ENCODE measurements at regions not wholly inside any gene's neighbourhood (a gene's known extent, or its start where the extent isn't known, plus 50 kb on each side); places are given as distances from the start of the nearest gene placed in this dataset.

- no peak for TF ChIP-seq TSHZ1 (tag by site-specific recombination; IDR thresholded peaks at IDR 0.05; ENCODE audit: borderline replicate concordance)
- no peak for TF ChIP-seq GLI4 (tag by site-specific recombination; IDR thresholded peaks at IDR 0.05)
- no peak for TF ChIP-seq ZNF16 (tag by site-specific recombination; IDR thresholded peaks at IDR 0.05; ENCODE audit: low read depth)
- no peak for TF ChIP-seq SP2 (tag by site-specific recombination; IDR thresholded peaks at IDR 0.05)
- TF ChIP-seq ZNF391 (tag by site-specific recombination; IDR thresholded peaks at IDR 0.05; ENCODE audit: borderline replicate concordance, low read depth): no peak
- TF ChIP-seq HOXD13 (CRISPR knock-in tag; IDR thresholded peaks at IDR 0.05; ENCODE audit: borderline replicate concordance): no peak
- TF ChIP-seq ZNF248 (tag by site-specific recombination; IDR thresholded peaks at IDR 0.05): no peak
- no peak for TF ChIP-seq ZNF274 (IDR thresholded peaks at IDR 0.05; ENCODE audit: low read length)
- no peak for TF ChIP-seq ZNF274 (tag by site-specific recombination; IDR thresholded peaks at IDR 0.05; ENCODE audit: borderline replicate concordance)
- no peak for TF ChIP-seq ZNF521 (tag by site-specific recombination; IDR thresholded peaks at IDR 0.05)
- no peak for TF ChIP-seq ZNF610 (tag by site-specific recombination; IDR thresholded peaks at IDR 0.05; ENCODE audit: borderline replicate concordance)
- TF ChIP-seq KLF1 (tag by site-specific recombination; IDR thresholded peaks at IDR 0.05): no peak
These were observed 283.1 kb upstream of the STAC start (continued) for GRCh38 chr3:36097209-36097608.

GRCh38 chr3:36114353-36114752 lies 266.0 kb upstream of the STAC start:
- ChIA-PET CTCF (interaction anchor here (0.9 kb wide), 1 partner anchor 149 kb away, joined by 3 read pairs; no protein-coding TSS in a partner anchor), POLR2A (no interaction called here)
- no peaks in the 10 kb centered on the region for H3K9me3 ChIP-seq (ENCODE audit: control insufficient read depth, insufficient read depth, low read depth, low read length)
- no peaks in the 10 kb centered on the region for H3K4me1 ChIP-seq (ENCODE audit: control insufficient read depth, insufficient read depth, low read length)
- no peaks in the 10 kb centered on the region for H3K36me3 ChIP-seq (ENCODE audit: control insufficient read depth in 2 of 2, insufficient read depth in 1 of 2, low read length in 2 of 2)
- H3K4me3 ChIP-seq (ENCODE audit: low read depth, low read length): no peak overlapping the region
- H3K27ac ChIP-seq (ENCODE audit: extremely low read depth, low read depth, low read length): no peak overlapping the region
- TF ChIP-seq GFI1B (tag by site-specific recombination; IDR thresholded peaks at IDR 0.05) (no peak), ZNF112 (tag by site-specific recombination; IDR thresholded peaks at IDR 0.05) (no peak), ZNF311 (tag by site-specific recombination; IDR thresholded peaks at IDR 0.05; ENCODE audit: borderline replicate concordance) (no peak), ZNF23 (tag by site-specific recombination; IDR thresholded peaks at IDR 0.05; ENCODE audit: borderline replicate concordance) (no peak), ZNF335 (tag by site-specific recombination; conservative IDR thresholded peaks at IDR 0.05) (no peak), ZIC2 (tag by site-specific recombination; IDR thresholded peaks at IDR 0.05) (no peak), ZSCAN30 (tag by site-specific recombination; IDR thresholded peaks at IDR 0.05) (no peak), TSHZ1 (tag by site-specific recombination; IDR thresholded peaks at IDR 0.05; ENCODE audit: borderline replicate concordance) (no peak), ZNF580 (tag by site-specific recombination; IDR thresholded peaks at IDR 0.05) (no peak), ZNF600 (tag by site-specific recombination; IDR thresholded peaks at IDR 0.05) (no peak), ZNF223 (tag by site-specific recombination; IDR thresholded peaks at IDR 0.05) (no peak), REST (tag by site-specific recombination; IDR thresholded peaks at IDR 0.05) (no peak), GLI2 (tag by site-specific recombination; IDR thresholded peaks at IDR 0.05; ENCODE audit: borderline replicate concordance, low read depth) (no peak), ZNF148 (tag by site-specific recombination; IDR thresholded peaks at IDR 0.05; ENCODE audit: borderline replicate concordance) (no peak)

All from HEK293 (cell line).